ENCODE measurements at regions not wholly inside any gene's neighbourhood (a gene's known extent, or its start where the extent isn't known, plus 50 kb on each side); places are given as distances from the start of the nearest gene placed in this dataset.

GRCh38 chr11:35088226-35088625 is 50.7 kb upstream of the CD44 start:
- H3K27ac ChIP-seq: no peak overlapping the region
- no peak for TF ChIP-seq CTCF (conservative IDR thresholded peaks at IDR 0.05)

DNA sequence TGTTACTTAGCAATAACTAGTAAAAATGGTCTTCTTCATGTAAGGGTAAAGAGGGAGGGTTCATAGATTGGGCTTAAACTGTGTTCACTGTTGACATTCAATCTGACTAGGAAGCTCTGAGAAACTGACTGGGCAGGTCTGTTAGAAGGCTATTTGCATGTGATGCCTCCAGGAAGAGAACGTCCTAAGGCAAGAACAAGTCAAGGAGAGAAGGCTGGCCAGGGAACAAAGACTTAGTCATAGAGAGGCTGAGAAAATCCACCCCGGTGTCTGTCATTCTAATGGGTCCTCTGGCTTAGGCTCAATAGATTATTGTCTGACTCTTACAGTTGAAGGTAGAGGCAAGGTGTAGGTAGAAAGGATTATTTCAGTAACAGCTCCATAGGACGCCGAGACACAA is 50.3 kb upstream of the CD44 start:
- TF ChIP-seq CTCF (conservative IDR thresholded peaks at IDR 0.05): no peak
- no peak overlapping the region for H3K27ac ChIP-seq
